PC-3 (cell line): ENCODE measurements at regions not wholly inside any gene's neighbourhood (a gene's known extent, or its start where the extent isn't known, plus 50 kb on each side); places are given as distances from the start of the nearest gene placed in this dataset.

ENCODE experiments used
- CTCF ChIP-seq: fragments of 300-600 bp; sonication (generic); conservative IDR thresholded peaks from 2 replicates; pipeline ENCODE4 v1.5.1; 2017; ENCODE audit warnings: antibody characterized with exemption, low read depth, mild to moderate bottlenecking, low read length
- EZH2 ChIP-seq: fragments of 300-600 bp; sonication (generic); IDR thresholded peaks from one replicate; pipeline ENCODE4 v1.6.1; 2017; ENCODE audit warnings: antibody characterized with exemption, mild to moderate bottlenecking, low read length; ENCODE audit not compliant: unreplicated experiment
- EZH2phosphoT487 ChIP-seq: fragments of 300-600 bp; sonication (generic); IDR thresholded peaks from 2 replicates; pipeline ENCODE4 v1.6.1; 2018; ENCODE audit warnings: mild to moderate bottlenecking, antibody characterized with exemption, low read length, borderline replicate concordance

DNA sequence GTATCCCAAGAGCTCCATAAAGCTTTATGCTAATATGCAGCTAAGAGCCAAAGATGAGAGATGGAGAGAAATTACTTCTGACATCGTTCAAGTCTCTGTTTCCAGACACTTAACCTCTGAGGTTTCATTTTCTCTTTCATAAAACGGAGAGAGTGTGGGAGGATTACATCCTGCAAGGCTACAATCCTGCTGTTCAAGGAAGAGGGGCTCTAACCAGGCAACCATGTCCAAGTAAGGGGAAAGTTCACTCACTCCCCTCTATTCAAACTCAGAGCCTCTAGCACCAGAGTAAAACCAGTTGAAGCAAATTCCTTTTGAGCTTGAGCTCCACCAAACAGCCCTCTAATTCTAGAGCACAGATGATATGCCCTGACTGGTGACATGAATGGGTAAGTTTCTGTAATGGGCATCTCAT, 397.4 kb downstream of the NPIPA8 start:
- TF ChIP-seq CTCF (no peak), EZH2 (no peak), EZH2phosphoT487 (no peak)
